ENCODE measurements at regions not wholly inside any gene's neighbourhood (a gene's known extent, or its start where the extent isn't known, plus 50 kb on each side); places are given as distances from the start of the nearest gene placed in this dataset.

GRCh38 chr2:78887446-78887845 is 138.1 kb upstream of the REG3G start:
- no peak for TF ChIP-seq CTCF (conservative IDR thresholded peaks at IDR 0.05; ENCODE audit: low read depth)
- DNase-seq (ENCODE audit: low spot score) = no peak
- H3K27ac ChIP-seq = no peak overlapping the region
- CTCF ChIA-PET = interaction anchor here (0.7 kb wide), 1 partner anchor 23 kb away, joined by 3 read pairs; no protein-coding TSS in a partner anchor
- POLR2A ChIA-PET (ENCODE audit: low non-redundant PET) = no interaction called here

GRCh38 chr2:78890935-78891334 is 134.6 kb upstream of the REG3G start:
- no peak for DNase-seq (ENCODE audit: low spot score)
- POLR2A ChIA-PET (ENCODE audit: low non-redundant PET) = no interaction called here

GRCh38 chr2:78892295-78892694 is 133.2 kb upstream of the REG3G start:
- no peak for DNase-seq (ENCODE audit: low spot score)
- POLR2A ChIA-PET (ENCODE audit: low non-redundant PET) = no interaction called here
- no peak overlapping the region for H3K27ac ChIP-seq
- CTCF ChIA-PET = no interaction called here
- TF ChIP-seq CTCF (conservative IDR thresholded peaks at IDR 0.05; ENCODE audit: low read depth) = no peak

More at GRCh38 chr2:78890935-78891334, 134.6 kb upstream of the REG3G start:
- TF ChIP-seq CTCF (conservative IDR thresholded peaks at IDR 0.05; ENCODE audit: low read depth) = no peak
- CTCF ChIA-PET = interaction anchor here (1.0 kb wide), 1 partner anchor 21 kb away, joined by 4 read pairs; no protein-coding TSS in a partner anchor
- no peak overlapping the region for H3K27ac ChIP-seq

- CTCF ChIA-PET = no interaction called here
- TF ChIP-seq CTCF (conservative IDR thresholded peaks at IDR 0.05; ENCODE audit: low read depth) = no peak
- no peak for DNase-seq (ENCODE audit: low spot score)
- POLR2A ChIA-PET (ENCODE audit: low non-redundant PET) = no interaction called here
- no peak overlapping the region for H3K27ac ChIP-seq
Observed at GRCh38 chr2:78895022-78895421, 130.5 kb upstream of the REG3G start.

- no peak for TF ChIP-seq CTCF (conservative IDR thresholded peaks at IDR 0.05; ENCODE audit: low read depth)
- ChIA-PET CTCF (no interaction called here), POLR2A (ENCODE audit: low non-redundant PET) (no interaction called here)
- no peak for DNase-seq (ENCODE audit: low spot score)
- H3K27ac ChIP-seq = no peak overlapping the region
Observed at GRCh38 chr2:78896536-78896935, 129.0 kb upstream of the REG3G start.

- H3K27ac ChIP-seq = no peak overlapping the region
- CTCF ChIA-PET = no interaction called here
- no peak for DNase-seq (ENCODE audit: low spot score)
- POLR2A ChIA-PET (ENCODE audit: low non-redundant PET) = no interaction called here
- TF ChIP-seq CTCF (conservative IDR thresholded peaks at IDR 0.05; ENCODE audit: low read depth) = no peak
Observed at GRCh38 chr2:78907089-78907488, 118.4 kb upstream of the REG3G start.

GRCh38 chr2:78908973-78909372 is 116.5 kb upstream of the REG3G start:
- ChIA-PET CTCF (no interaction called here), POLR2A (ENCODE audit: low non-redundant PET) (no interaction called here)
- no peak for DNase-seq (ENCODE audit: low spot score)
- no peak for TF ChIP-seq CTCF (conservative IDR thresholded peaks at IDR 0.05; ENCODE audit: low read depth)
- no peak overlapping the region for H3K27ac ChIP-seq

Data from RWPE1 (cell line).